ENCODE measurements at regions not wholly inside any gene's neighbourhood (a gene's known extent, or its start where the extent isn't known, plus 50 kb on each side); places are given as distances from the start of the nearest gene placed in this dataset.

GRCh38 chr18:10032331-10033015 is 118.7 kb downstream of the VAPA start:
- peak; percentile 7 to 34 (median 14) for DNase-seq (ENCODE audit: low read depth in 2 of 3, low spot score in 2 of 3)

- DNase-seq (ENCODE audit: low read depth in 2 of 3, low spot score in 2 of 3): no peak
These were observed 119.2 kb downstream of the VAPA start for GRCh38 chr18:10033016-10033399.

- DNase-seq (ENCODE audit: low read depth in 2 of 3, low spot score in 2 of 3): no peak
These were observed 121.6 kb downstream of the VAPA start for GRCh38 chr18:10035281-10035991.

GRCh38 chr18:10036479-10036878 is 122.7 kb downstream of the VAPA start:
- no peak for DNase-seq (ENCODE audit: low read depth in 2 of 3, low spot score in 2 of 3)

GRCh38 chr18:10037181-10037580 is 123.4 kb downstream of the VAPA start:
- no peak for DNase-seq (ENCODE audit: low read depth in 2 of 3, low spot score in 2 of 3)

GRCh38 chr18:10038268-10038667 is 124.5 kb downstream of the VAPA start:
- DNase-seq (ENCODE audit: low read depth in 2 of 3, low spot score in 2 of 3): no peak

GRCh38 chr18:10040287-10041011 is 126.6 kb downstream of the VAPA start:
- no peak for DNase-seq (ENCODE audit: low read depth in 2 of 3, low spot score in 2 of 3)

- no peak for DNase-seq (ENCODE audit: low read depth in 2 of 3, low spot score in 2 of 3)
These were observed 127.4 kb downstream of the VAPA start for GRCh38 chr18:10041180-10041579.

- DNase-seq (ENCODE audit: low read depth in 2 of 3, low spot score in 2 of 3): no peak
These were observed 128.7 kb downstream of the VAPA start for GRCh38 chr18:10042492-10042891.

GRCh38 chr18:10044054-10044453 is 130.2 kb downstream of the VAPA start:
- DNase-seq (ENCODE audit: low read depth in 2 of 3, low spot score in 2 of 3): no peak

- no peak for DNase-seq (ENCODE audit: low read depth in 2 of 3, low spot score in 2 of 3)
These were observed 131.6 kb downstream of the VAPA start for GRCh38 chr18:10045296-10045891.

GRCh38 chr18:10046178-10046807 is 132.5 kb downstream of the VAPA start:
- no peak for DNase-seq (ENCODE audit: low read depth in 2 of 3, low spot score in 2 of 3)

- no peak for DNase-seq (ENCODE audit: low read depth in 2 of 3, low spot score in 2 of 3)
These were observed 133.4 kb downstream of the VAPA start for GRCh38 chr18:10047237-10047636.

- no peak for DNase-seq (ENCODE audit: low read depth in 2 of 3, low spot score in 2 of 3)
These were observed 135.9 kb downstream of the VAPA start for GRCh38 chr18:10049747-10050146.

GRCh38 chr18:10050956-10051355 is 137.1 kb downstream of the VAPA start:
- DNase-seq (ENCODE audit: low read depth in 2 of 3, low spot score in 2 of 3): no peak

- DNase-seq (ENCODE audit: low read depth in 2 of 3, low spot score in 2 of 3): no peak
These were observed 138.2 kb downstream of the VAPA start for GRCh38 chr18:10051877-10052631.

- no peak for DNase-seq (ENCODE audit: low read depth in 2 of 3, low spot score in 2 of 3)
These were observed 139.1 kb downstream of the VAPA start for GRCh38 chr18:10052871-10053270.

- DNase-seq (ENCODE audit: low read depth in 2 of 3, low spot score in 2 of 3): no peak
These were observed 140.0 kb downstream of the VAPA start for GRCh38 chr18:10053861-10054260.

- no peak for DNase-seq (ENCODE audit: low read depth in 2 of 3, low spot score in 2 of 3)
These were observed 140.6 kb downstream of the VAPA start for GRCh38 chr18:10054366-10054765.

- no peak for DNase-seq (ENCODE audit: low read depth in 2 of 3, low spot score in 2 of 3)
These were observed 141.4 kb downstream of the VAPA start for GRCh38 chr18:10055125-10055750.
